NCI-H1694 (cell line): ENCODE measurements at regions not wholly inside any gene's neighbourhood (a gene's known extent, or its start where the extent isn't known, plus 50 kb on each side); places are given as distances from the start of the nearest gene placed in this dataset.
"Not testable (repeated sequence)": the region's sequence is repeated elsewhere in the genome, so short reads cannot be mapped to it uniquely, and the experiment has no call there.

Experiments used
- DNase-seq: peaks from one replicate; lab custom pipeline; 2025; lab: John Stamatoyannopoulos, UW

DNA sequence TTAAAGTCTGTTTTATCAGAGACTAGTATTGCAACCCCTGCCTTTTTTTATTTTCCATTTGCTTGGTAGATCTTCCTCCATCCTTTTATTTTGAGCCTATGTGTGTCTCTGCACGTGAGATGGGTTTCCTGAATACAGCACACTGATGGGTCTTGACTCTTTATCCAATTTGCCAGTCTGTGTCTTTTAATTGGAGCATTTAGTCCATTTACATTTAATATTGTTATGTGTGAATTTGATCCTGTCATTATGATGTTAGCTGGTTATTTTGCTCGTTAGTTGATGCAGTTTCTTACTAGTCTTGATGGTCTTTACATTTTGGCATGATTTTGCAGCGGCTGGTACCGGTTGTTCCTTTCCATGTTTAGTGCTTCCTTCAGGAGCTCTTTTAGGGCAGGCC, 381.5 kb upstream of the ZEB2 start:
- not testable (repeated sequence) for DNase-seq

DNA sequence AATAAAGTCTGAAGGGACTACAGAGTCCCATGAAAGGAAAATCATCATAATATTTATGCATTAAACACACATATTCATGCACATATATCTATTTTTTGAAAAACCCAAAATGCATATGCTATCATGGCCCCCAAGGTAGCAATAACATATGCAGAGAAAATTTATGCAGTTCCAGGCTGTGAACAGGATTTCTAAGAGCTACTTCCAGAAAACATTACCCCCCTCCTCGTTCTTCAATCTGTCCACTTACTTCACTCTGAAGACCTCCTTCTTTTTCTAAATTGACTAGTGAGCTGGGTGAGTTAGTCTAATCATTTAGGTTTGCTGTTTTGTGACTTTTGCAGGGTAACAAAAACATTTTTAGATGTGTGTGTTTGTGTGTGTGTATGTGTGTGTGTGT, 376.4 kb upstream of the ZEB2 start:
- no peak for DNase-seq

DNA sequence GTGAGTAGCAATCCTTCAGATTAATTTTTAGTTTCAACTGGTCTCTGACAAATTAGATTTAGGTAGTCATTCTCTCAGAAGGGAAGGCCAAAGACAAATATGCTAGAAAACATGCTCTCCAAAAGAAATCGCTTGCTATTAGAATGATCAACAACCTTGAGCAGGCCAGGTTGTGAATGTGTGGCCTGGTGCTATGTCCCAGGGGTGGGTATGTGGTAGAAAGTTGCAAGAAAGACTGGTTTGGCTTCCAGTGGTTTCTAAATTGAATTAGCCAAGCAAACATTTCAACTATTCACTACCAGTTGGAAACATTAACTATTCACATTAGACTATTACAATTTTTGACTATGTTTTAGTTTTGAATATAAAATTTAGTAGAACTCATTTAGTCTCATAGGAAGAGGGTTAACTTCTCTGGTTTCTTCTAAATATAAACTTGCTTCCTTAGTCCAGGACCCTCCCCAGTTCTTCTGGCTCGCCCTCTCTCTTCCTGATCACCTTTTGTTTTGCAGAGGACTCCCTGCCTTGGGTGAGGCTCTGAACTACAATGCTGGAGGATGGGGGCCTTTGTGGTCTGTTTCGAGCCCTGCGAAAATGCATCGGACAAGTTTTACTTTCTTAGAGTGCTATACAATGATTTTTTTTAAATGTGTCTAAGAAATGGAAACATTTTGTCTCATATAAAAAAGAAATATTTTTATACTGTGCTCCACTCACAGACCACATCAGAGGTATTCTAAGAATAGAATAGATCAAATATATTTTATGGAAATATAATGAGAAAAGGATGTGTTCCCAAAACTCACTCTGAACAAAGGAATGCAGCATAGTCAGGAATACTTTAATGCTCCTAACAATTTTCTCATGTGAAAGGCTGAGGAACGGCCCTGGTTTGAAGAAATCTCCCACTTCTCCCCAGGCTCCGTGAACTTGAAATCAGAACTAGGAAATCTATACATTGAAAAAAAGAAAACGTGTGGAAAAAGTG, 375.0 kb upstream of the ZEB2 start:
- DNase-seq: no peak

DNA sequence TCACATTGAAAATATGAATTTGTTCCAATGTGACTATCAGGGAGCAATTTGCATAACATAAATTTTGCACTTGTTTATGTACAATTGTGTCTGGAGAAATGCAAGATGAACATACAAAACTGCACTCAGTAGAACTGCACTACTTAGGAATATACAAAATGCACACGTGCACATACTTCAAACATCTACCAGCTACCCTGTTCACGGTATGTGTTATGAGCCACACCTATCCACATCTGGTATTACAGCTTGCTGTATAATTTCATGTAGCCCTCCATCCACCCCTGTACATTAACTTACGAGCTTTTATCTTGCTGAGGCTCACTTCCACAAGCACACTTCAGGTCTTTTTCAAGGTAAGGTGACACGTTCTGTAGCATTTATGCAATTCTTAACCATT, 373.5 kb upstream of the ZEB2 start:
- DNase-seq: no peak

DNA sequence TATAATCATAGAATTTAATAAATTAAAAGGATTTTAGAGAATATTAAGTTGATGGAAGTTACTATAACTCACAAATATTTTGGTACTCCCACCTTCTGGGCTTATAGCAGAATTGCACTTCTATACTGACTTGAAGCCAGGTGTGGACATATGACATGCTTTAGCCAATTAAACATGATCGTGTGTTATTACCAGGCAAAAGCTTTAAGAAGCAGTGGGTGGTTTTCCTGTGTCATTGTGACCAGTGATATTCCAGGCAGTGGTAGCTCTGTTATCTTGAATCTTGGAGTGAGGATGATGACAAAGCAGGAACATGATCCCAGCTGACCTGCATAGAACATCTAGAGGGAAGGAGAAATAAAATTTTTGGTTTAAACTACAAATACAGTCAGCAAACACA, 370.9 kb upstream of the ZEB2 start:
- no peak for DNase-seq

GRCh38 chr2:144889348-144889747, 369.4 kb upstream of the ZEB2 start:
- no peak for DNase-seq

DNA sequence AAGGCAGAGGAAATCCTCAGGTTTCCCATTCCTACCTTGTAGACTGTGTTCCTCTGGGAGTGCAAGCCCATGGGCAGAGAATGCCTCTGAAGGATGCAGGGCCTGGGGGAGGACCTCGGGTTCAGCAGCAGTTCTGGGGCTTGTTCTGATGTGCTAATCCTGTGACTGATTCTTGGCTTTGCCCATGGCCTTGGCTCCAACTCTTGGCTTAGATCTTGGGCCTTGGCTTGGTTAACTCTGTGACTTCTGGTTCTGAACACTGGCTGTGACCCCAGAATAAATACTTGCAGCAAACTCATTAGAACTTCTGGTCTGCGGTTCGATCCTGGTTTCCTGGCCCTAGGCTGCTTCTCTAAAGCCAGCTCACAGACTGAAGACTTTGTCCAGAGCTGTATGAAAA, 366.9 kb upstream of the ZEB2 start:
- DNase-seq: no peak

- DNase-seq: no peak
Measured at GRCh38 chr2:144877893-144878292, 358.0 kb upstream of the ZEB2 start.

GRCh38 chr2:144876013-144876412, 356.1 kb upstream of the ZEB2 start:
- no peak for DNase-seq

DNA sequence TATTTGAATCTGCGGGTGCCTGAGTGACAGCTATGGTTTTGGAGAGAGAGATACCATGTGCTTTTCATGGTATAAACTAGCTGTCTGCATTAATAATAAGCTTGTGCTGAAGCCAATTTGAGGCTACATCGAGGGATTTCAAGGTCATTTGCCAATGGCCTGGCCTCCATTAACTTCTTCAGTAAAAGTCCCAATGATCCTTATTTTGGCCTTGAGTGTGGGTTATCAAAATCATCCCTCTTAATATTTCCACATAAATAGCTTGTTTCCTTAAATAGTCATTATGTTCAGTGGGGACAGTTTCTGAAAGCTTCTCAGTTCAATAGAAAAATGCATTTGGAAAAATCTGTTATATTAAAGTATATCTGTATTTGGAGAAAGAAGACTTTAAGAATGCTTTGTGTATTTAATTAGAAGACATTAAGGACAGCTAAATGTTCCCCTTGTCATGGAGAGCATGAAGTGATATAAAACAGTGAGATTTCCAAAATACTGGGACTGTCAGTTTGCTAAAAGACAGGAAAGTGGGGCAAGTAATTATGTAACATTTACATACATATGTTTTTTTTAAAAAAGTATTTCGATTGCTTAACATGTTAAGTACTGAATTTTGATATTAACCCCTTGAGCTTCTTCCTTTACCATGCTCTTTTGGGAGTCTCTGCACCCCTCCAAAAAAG, 355.5 kb upstream of the ZEB2 start:
- no peak for DNase-seq

DNA sequence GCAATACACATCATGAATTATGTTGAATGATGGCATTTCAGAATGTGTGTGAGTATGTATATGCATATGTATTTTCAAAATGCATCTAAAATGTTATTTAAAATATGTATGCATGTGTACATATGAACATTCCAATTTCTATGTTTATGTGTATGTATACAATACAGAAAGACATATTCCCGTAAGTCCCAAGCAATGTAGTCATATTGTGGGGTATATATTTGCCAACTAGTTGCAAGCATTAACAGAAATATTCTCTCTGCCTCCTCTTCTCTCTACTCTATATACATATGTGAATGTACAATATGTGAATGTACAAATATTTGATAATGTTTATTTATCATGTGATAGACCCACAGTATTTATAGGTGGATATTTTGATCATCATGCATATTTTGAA, 345.8 kb upstream of the ZEB2 start:
- DNase-seq: no peak

DNA sequence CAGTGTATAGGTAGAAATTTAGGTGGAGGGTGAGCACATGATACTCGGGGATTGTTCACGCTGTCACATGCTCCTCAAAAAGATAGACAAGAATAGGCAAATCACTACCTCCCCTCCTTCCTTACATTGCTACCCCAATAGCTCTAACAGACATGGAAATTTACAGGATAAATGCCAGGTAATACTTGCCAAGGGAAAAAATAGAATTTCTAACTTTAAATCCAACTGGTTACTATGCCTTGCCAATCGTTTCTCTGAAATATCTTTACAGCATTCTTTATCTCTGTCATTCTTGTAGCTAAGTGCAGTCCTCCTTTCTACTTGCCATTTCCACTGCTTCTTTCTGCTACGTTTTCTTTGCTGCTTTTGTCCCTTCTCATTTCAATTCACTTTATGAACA, 339.8 kb upstream of the ZEB2 start:
- no peak for DNase-seq

DNA sequence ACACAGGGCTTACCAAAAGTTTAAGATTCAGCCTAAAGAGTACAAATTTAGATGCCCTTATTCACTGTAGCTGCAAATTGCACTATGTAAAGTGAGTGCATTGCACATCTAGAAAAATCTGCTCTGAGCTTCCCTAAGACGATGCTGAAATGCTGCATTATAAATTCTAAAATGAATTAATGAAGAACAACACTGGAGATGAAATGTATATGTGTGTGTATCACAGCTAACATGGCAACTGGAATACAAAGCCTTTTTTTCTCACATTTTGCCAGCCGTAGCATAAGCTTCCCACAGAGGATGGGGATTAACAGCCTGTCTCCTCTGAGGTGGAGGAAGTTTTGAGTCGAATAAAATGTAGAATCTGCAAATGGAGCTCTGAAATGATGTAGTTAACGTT, 338.3 kb upstream of the ZEB2 start:
- DNase-seq: no peak

DNA sequence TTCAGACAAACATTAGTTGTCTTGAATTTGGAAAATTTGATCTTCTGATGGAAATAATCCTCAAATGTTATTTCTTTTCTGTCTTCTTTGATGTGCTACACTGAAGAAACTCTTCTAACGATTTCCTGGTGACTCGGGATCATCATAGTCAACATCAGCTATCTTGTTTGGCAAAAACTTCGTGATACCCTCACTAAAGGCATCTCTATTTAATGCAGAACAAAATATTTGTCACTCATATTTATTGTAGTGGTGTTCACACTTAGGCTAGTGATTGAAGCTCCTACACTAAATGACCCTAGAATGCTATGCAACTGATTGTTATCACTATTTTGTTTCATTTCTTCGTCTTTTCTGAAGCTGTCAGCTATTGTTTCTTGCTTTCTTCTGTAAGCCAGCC, 334.7 kb upstream of the ZEB2 start:
- DNase-seq: no peak

DNA sequence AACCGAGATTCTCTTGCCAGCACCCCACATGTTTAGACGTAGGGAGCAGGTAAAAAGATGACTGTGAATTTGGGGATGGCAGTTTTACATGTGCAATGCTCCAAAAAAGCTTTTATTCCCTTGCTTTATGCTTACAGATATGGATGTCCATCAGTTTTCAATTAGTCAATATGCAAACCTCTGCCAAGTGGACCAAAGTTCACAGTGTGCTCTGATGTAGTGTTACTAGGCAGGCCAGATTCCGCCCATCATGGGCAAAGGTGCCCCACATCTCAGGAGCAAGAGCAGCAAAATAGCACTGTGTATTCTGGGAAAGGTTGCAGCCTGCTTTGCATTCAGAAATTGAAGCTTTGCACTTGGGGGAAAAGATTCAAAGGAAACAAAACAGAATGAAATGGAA, 329.7 kb upstream of the ZEB2 start:
- DNase-seq: no peak

- no peak for DNase-seq
Measured at GRCh38 chr2:144848423-144848822, 328.5 kb upstream of the ZEB2 start.

- DNase-seq: no peak
Measured at GRCh38 chr2:144847347-144848080, 327.6 kb upstream of the ZEB2 start.

GRCh38 chr2:144836635-144837350, 316.9 kb upstream of the ZEB2 start:
- DNase-seq: no peak

GRCh38 chr2:144835634-144836350, 315.9 kb upstream of the ZEB2 start:
- DNase-seq: no peak

- peak; percentile 55 for DNase-seq
Measured at GRCh38 chr2:144834998-144835633, 315.2 kb upstream of the ZEB2 start.

- no peak for DNase-seq
Measured at GRCh38 chr2:144834363-144834762, 314.4 kb upstream of the ZEB2 start.
